ENCODE measurements at regions not wholly inside any gene's neighbourhood (a gene's known extent, or its start where the extent isn't known, plus 50 kb on each side); places are given as distances from the start of the nearest gene placed in this dataset.
"Not testable (repeated sequence)": the region's sequence is repeated elsewhere in the genome, so short reads cannot be mapped to it uniquely, and the experiment has no call there.

DNA sequence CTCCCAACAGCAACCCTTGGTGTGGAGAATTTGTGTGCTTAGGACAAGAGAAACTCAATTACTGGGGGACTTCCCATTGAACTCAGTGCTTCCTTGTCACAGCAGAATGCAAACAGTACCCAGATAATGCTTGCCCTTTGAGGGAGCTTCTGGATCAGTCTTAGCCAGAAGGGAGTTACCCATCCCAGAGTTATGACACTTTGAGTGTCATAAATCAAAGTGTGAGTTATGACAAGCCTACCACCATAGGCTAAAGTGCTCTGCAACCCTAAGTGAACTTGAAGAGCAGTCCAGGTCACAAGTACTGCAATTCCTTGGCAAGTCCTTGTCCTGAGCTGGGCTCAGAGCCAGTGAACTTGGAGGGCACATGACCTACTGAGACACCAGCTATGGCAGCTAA is 1513.9 kb upstream of the PCDH10 start:
- no peak for DNase-seq (ENCODE audit: low spot score in 2 of 2)
- no peaks in the 10 kb centered on the region for H3K27me3 ChIP-seq
- no peaks in the 10 kb centered on the region for H3K4me1 ChIP-seq
- no peak overlapping the region for H3K27ac ChIP-seq
- H3K9me3 ChIP-seq: peaks cover 0 to 40% of the 10 kb centered on the region in 2 donors
- intact Hi-C loops (cut with DNase I; ENCODE audit: low total_unique reads): no loop called here
- no peaks in the 10 kb centered on the region for H3K36me3 ChIP-seq
- TF ChIP-seq, protein P1, sequence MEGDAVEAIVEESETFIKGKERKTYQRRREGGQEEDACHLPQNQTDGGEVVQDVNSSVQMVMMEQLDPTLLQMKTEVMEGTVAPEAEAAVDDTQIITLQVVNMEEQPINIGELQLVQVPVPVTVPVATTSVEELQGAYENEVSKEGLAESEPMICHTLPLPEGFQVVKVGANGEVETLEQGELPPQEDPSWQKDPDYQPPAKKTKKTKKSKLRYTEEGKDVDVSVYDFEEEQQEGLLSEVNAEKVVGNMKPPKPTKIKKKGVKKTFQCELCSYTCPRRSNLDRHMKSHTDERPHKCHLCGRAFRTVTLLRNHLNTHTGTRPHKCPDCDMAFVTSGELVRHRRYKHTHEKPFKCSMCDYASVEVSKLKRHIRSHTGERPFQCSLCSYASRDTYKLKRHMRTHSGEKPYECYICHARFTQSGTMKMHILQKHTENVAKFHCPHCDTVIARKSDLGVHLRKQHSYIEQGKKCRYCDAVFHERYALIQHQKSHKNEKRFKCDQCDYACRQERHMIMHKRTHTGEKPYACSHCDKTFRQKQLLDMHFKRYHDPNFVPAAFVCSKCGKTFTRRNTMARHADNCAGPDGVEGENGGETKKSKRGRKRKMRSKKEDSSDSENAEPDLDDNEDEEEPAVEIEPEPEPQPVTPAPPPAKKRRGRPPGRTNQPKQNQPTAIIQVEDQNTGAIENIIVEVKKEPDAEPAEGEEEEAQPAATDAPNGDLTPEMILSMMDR (IDR thresholded peaks at IDR 0.05): no peak
- no peak for TF ChIP-seq POLR2A (IDR thresholded peaks at IDR 0.05)
- TF ChIP-seq POLR2AphosphoS5 (IDR thresholded peaks at IDR 0.05): no peak
- no peak overlapping the region for H3K4me3 ChIP-seq

DNA sequence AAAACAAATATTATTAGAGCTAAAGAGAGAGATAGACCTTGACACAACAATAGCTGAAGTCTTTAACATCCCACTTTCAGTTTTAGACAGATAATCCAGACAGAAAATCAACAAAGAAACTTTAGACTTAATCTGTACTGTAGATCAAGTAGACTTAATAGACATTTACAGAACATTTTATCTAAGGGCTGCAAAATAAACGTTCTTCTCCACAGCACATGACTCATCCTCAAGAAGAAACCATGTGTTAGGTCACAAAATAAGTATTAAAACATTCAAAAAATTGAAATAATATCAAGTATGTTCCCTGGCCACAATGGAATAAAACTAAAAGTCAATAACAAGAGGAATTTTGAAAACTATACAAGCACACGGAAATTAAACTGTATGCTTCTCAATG is 1510.3 kb upstream of the PCDH10 start:
- no peak overlapping the region for H3K27ac ChIP-seq
- H3K9me3 ChIP-seq: peaks cover 0 to 21% of the 10 kb centered on the region in 2 donors
- no peaks in the 10 kb centered on the region for H3K4me1 ChIP-seq
- no peaks in the 10 kb centered on the region for H3K36me3 ChIP-seq
- intact Hi-C loops (cut with DNase I; ENCODE audit: low total_unique reads): no loop called here
- H3K27me3 ChIP-seq: no peaks in the 10 kb centered on the region
- TF ChIP-seq, protein P1 (IDR thresholded peaks at IDR 0.05): no peak
- no peak for TF ChIP-seq POLR2AphosphoS5 (IDR thresholded peaks at IDR 0.05)
- no peak for DNase-seq (ENCODE audit: low spot score in 2 of 2)
- H3K4me3 ChIP-seq: no peak overlapping the region

DNA sequence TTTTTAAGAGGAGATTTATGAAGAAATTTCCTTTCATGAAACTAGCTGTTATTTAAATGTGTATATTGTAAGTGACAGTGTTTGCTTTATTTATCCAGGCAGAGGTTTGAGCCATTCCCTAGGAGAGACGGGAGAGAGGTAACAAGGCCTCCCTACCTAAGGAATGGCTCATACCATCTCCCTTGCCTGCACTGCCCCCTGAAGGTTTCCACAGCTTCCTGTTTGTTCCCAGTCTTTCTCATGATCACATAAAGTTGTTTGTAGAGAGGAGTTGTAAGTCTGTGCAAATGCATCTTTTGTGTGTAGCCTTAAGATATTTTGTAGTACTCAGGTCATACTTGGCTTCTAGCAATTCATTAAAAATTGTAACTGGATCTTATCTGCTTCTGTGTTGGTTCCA is 1504.5 kb upstream of the PCDH10 start:
- no peaks in the 10 kb centered on the region for H3K36me3 ChIP-seq
- H3K27ac ChIP-seq: no peak overlapping the region
- no peaks in the 10 kb centered on the region for H3K4me1 ChIP-seq
- intact Hi-C loops (cut with DNase I; ENCODE audit: low total_unique reads): no loop called here
- no peaks in the 10 kb centered on the region for H3K9me3 ChIP-seq
- no peak for DNase-seq (ENCODE audit: low spot score in 2 of 2)
- TF ChIP-seq, protein P1 (IDR thresholded peaks at IDR 0.05): no peak
- no peaks in the 10 kb centered on the region for H3K27me3 ChIP-seq
- no peak overlapping the region for H3K4me3 ChIP-seq

DNA sequence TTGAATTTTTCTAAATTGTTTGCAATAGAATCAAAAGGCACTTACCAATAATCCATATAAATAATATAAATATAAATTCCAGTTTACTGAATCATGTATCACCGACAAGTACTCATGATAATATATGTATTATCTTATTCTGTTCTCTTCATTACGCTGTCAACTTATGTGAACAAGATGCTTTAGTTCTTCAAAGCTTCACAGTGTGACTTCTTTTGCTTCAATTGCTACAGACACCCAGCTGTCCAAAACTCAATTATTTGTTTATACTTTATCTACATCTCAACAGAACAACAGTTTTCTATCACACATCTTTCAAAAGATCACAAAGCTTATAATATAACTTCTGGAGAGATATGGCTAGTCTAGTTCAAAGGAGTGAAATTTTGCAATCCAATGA is 1499.9 kb upstream of the PCDH10 start:
- H3K27ac ChIP-seq: no peak overlapping the region
- no peak overlapping the region for H3K4me3 ChIP-seq
- intact Hi-C loops (cut with DNase I; ENCODE audit: low total_unique reads): no loop called here
- no peak for DNase-seq (ENCODE audit: low spot score in 2 of 2)
- no peaks in the 10 kb centered on the region for H3K27me3 ChIP-seq
- TF ChIP-seq POLR2AphosphoS5 (IDR thresholded peaks at IDR 0.05): no peak
- no peaks in the 10 kb centered on the region for H3K36me3 ChIP-seq
- no peaks in the 10 kb centered on the region for H3K9me3 ChIP-seq
- H3K4me1 ChIP-seq: no peaks in the 10 kb centered on the region

DNA sequence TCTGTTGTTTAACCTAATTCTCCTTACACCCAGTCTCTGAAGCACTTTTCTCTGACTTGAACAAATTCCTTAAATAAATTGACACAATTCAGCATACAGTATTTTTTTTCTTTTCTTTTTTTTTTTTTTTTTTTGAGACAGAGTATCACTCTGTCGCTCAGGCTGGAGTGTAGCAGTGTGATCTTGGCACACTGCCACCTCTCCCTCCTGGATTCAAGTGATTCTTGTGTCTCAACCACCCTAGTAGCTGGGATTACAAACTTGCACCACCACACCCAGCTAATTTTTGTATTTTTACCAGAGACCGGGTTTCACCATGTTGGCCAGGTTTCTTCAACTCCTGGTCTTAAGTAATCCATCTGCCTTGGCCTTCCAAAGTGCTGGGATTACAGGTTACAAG is 1498.1 kb upstream of the PCDH10 start:
- TF ChIP-seq POLR2A (IDR thresholded peaks at IDR 0.05) (no peak), POLR2AphosphoS5 (IDR thresholded peaks at IDR 0.05) (no peak)
- TF ChIP-seq, protein P1 (IDR thresholded peaks at IDR 0.05): no peak
- DNase-seq (ENCODE audit: low spot score in 2 of 2): no peak
- Histone ChIP-seq H3K4me1 (no peaks in the 10 kb centered on the region), H3K27ac (no peak overlapping the region), H3K4me3 (no peak overlapping the region), H3K27me3 (no peaks in the 10 kb centered on the region), H3K36me3 (no peaks in the 10 kb centered on the region), H3K9me3 (no peaks in the 10 kb centered on the region)
- intact Hi-C loops (cut with DNase I; ENCODE audit: low total_unique reads): no loop called here

DNA sequence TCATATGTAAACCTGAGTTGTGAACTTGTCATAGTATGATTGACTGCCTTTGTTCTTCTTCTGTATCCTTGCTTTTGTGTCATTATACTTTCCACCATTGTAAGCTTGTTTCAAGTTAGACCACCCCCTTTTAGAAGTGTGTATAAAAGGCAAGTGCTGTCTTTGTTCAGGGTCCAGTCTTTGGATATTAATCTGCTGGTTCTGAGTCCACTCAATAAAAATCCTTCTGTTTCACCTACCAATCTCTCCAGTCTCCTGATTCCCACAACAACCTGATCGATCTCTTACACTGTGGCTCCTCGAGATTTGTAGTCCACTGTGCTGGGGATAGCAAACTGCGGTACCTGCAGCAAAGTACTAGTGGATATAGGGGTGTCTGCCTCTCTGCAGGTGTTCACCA is 1465.8 kb upstream of the PCDH10 start:
- H3K27ac ChIP-seq; H3K27me3 ChIP-seq; H3K4me3 ChIP-seq; DNase-seq (ENCODE audit: low spot score in 2 of 2); H3K36me3 ChIP-seq; intact Hi-C loops (cut with DNase I; ENCODE audit: low total_unique reads); H3K4me1 ChIP-seq: not testable (repeated sequence)
- peaks cover 0 to 12% of the 10 kb centered on the region in 2 donors for H3K9me3 ChIP-seq
